ENCODE measurements at regions not wholly inside any gene's neighbourhood (a gene's known extent, or its start where the extent isn't known, plus 50 kb on each side); places are given as distances from the start of the nearest gene placed in this dataset.

DNA sequence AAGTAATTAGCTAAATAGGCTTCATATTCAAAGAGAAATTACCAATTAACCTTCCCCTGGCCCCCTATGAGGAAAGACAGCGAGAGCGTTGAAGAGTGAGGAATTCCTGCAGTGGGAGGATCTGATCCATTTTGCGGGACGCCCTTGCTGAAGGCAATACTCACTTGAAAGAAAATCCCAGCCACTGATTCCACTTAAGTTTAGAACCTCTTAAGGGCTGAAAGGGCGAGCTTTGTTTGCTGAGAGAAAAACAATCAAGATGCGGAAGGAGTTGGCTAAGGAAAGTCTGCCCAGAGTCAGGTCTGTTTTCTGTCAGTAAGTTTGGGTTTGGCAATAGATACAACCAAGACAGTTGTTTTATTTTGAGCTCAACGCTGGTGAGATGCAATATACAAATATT is 102.8 kb upstream of the GBE1 start:
- no peak for DNase-seq (ENCODE audit: low read depth)
- TF ChIP-seq, protein P1, sequence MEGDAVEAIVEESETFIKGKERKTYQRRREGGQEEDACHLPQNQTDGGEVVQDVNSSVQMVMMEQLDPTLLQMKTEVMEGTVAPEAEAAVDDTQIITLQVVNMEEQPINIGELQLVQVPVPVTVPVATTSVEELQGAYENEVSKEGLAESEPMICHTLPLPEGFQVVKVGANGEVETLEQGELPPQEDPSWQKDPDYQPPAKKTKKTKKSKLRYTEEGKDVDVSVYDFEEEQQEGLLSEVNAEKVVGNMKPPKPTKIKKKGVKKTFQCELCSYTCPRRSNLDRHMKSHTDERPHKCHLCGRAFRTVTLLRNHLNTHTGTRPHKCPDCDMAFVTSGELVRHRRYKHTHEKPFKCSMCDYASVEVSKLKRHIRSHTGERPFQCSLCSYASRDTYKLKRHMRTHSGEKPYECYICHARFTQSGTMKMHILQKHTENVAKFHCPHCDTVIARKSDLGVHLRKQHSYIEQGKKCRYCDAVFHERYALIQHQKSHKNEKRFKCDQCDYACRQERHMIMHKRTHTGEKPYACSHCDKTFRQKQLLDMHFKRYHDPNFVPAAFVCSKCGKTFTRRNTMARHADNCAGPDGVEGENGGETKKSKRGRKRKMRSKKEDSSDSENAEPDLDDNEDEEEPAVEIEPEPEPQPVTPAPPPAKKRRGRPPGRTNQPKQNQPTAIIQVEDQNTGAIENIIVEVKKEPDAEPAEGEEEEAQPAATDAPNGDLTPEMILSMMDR (IDR thresholded peaks at IDR 0.05; ENCODE audit: control insufficient read depth, extremely low read depth, insufficient read depth), result no peak

DNA sequence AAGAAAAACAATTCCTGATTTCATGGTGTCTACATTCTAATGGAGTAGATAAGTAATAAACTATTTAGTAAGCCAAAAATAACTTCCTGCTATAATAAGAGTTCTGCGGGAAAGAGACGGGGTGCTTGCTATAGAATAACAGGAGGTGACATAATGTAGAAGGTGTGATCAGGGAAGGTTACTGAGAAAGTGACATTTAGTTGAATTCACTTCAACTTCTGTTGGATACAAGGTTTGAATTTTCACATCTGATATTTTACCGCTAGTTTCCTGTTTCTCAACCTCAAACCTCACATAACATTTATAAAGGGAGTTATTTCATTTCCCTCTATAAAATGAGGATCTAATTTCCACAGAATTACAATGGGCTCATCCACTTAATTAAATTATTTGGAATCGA is 102.3 kb upstream of the GBE1 start:
- no peak for DNase-seq (ENCODE audit: low read depth)
- no peak overlapping the region for H3K4me3 ChIP-seq (ENCODE audit: low read depth, low read length)
- TF ChIP-seq, protein P1 (IDR thresholded peaks at IDR 0.05; ENCODE audit: control insufficient read depth, extremely low read depth, insufficient read depth), result no peak

More for the DNA sequence above, 102.8 kb upstream of the GBE1 start:
- H3K4me3 ChIP-seq (ENCODE audit: low read depth, low read length), result no peak overlapping the region

DNA sequence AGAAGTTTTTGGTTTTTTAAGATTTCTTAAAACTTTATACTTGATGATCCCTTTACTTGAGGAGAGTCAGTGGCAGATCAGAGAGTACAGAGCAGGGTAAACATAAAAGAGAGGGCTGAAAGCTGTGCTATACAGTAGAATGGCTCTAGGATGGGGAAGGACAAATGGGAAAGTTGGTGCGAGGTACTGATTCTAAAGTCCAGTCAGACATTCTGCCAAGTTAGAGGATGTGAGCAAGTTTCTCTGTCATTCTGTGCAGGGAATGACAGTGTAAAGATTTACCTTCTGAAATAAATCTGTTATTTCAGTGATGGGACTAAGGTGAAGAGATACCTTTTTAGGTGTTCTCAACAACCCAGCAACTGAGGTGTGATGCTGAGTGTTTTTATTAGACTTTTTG is 100.1 kb upstream of the GBE1 start:
- DNase-seq (ENCODE audit: low read depth), result no peak
- no peak overlapping the region for H3K4me3 ChIP-seq (ENCODE audit: low read depth, low read length)
- TF ChIP-seq, protein P1 (IDR thresholded peaks at IDR 0.05; ENCODE audit: control insufficient read depth, extremely low read depth, insufficient read depth), result no peak

DNA sequence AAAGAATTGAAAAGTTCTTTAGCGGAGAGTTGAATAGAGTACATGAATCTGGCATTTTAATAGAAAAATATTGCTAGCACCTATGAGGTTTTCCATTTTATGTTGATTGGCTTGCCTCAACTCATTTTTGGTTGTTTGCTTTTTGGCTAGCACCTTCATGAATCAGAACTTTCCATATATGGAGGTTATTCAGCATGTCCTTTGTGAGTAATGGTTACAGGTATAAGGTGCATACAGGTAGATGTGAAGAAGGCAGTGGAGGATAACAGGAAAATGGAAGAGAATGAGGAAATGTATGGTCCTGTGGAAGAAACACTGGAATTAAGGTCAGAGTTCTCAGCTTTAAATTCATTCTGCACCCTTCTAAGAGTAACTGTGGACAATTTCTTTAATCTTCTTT is 98.1 kb upstream of the GBE1 start:
- DNase-seq (ENCODE audit: low read depth), result no peak
- TF ChIP-seq, protein P1 (IDR thresholded peaks at IDR 0.05; ENCODE audit: control insufficient read depth, extremely low read depth, insufficient read depth), result no peak

DNA sequence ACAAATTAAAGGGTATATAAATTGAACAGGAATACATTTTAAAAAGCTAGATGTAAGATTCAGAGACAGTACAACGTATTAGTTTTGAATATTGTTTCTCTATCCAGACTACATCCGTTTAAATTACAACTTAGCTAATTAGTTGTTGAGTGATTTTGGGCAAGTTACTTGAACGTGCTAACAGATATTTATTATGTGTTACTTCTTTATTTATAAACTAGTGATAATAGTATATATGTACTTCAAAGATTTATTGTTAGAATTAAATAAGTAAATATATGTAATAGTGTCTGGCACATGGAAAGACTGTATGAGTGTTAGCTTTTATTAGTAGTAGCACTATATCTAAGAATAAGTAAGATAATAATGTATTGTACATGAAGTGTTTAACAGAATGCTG is 92.0 kb upstream of the GBE1 start:
- no peak overlapping the region for H3K4me3 ChIP-seq (ENCODE audit: low read depth, low read length)
- DNase-seq (ENCODE audit: low read depth), result no peak
- TF ChIP-seq, protein P1 (IDR thresholded peaks at IDR 0.05; ENCODE audit: control insufficient read depth, extremely low read depth, insufficient read depth), result no peak

More for the DNA sequence above, 98.1 kb upstream of the GBE1 start:
- H3K4me3 ChIP-seq (ENCODE audit: low read depth, low read length), result no peak overlapping the region

DNA sequence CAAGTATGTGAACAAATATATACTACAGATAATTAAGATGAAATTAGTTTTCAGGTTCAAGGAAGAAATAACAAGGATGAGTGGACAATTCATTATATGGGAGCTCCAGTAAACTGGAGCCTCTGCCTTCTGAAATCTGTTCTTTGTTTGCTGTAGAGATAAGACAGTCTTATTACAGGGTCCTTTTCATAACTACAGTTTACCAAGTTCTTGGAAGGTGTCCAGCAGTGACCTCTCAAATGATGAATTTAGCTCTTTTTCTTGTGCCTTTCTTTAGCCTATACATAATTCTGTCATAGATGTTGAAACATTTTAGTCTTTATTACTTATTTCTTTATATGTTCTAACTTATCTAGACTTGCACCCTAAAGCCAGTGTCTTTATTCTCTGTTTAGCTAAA is 89.7 kb upstream of the GBE1 start:
- no peak for DNase-seq (ENCODE audit: low read depth)
- TF ChIP-seq, protein P1 (IDR thresholded peaks at IDR 0.05; ENCODE audit: control insufficient read depth, extremely low read depth, insufficient read depth), result no peak
- no peak overlapping the region for H3K4me3 ChIP-seq (ENCODE audit: low read depth, low read length)

DNA sequence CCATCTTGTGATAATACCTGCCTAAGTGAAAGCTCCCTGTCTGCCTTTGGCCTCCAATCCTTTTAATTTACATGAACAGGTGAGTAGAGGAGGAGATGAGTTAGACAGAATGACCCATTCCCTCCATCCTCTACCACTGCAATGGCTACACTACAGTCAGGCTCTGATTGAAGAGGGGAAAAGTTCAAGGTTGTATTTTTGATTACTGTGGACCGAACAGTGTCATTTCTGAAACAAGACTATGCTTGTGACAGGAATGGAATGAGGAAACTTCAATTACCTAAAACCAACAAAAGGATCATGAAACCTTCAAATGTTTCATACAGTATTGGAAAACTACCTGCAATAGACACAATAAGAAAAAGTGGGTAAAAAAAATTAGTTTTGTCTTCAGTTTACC is 85.5 kb upstream of the GBE1 start:
- no peak overlapping the region for H3K4me3 ChIP-seq (ENCODE audit: low read depth, low read length)
- DNase-seq (ENCODE audit: low read depth), result no peak
- TF ChIP-seq, protein P1 (IDR thresholded peaks at IDR 0.05; ENCODE audit: control insufficient read depth, extremely low read depth, insufficient read depth), result no peak
